ENCODE measurements at regions not wholly inside any gene's neighbourhood (a gene's known extent, or its start where the extent isn't known, plus 50 kb on each side); places are given as distances from the start of the nearest gene placed in this dataset.

- TF ChIP-seq HDGF (IDR thresholded peaks at IDR 0.05; ENCODE audit: borderline replicate concordance) (no peak), L3MBTL2 (conservative IDR thresholded peaks at IDR 0.05) (no peak), ELF4 (IDR thresholded peaks at IDR 0.05) (no peak), NFRKB (IDR thresholded peaks at IDR 0.05) (no peak), BHLHE40 (IDR thresholded peaks at IDR 0.05; ENCODE audit: borderline replicate concordance) (no peak), SP1 (IDR thresholded peaks at IDR 0.05) (no peak), SUZ12 (IDR thresholded peaks at IDR 0.05) (no peak), ARNT (IDR thresholded peaks at IDR 0.05) (no peak), FOXM1 (IDR thresholded peaks at IDR 0.05; ENCODE audit: borderline replicate concordance) (no peak), FOXA1 (IDR thresholded peaks at IDR 0.05) (no peak)
- TF ChIP-seq, protein P1, sequence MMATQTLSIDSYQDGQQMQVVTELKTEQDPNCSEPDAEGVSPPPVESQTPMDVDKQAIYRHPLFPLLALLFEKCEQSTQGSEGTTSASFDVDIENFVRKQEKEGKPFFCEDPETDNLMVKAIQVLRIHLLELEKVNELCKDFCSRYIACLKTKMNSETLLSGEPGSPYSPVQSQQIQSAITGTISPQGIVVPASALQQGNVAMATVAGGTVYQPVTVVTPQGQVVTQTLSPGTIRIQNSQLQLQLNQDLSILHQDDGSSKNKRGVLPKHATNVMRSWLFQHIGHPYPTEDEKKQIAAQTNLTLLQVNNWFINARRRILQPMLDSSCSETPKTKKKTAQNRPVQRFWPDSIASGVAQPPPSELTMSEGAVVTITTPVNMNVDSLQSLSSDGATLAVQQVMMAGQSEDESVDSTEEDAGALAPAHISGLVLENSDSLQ (IDR thresholded peaks at IDR 0.05) = no peak
Observed at GRCh38 chr14:76936483-76936882, 92.0 kb downstream of the IRF2BPL start.

Measured in HEK293T (cell line).